ENCODE measurements at regions not wholly inside any gene's neighbourhood (a gene's known extent, or its start where the extent isn't known, plus 50 kb on each side); places are given as distances from the start of the nearest gene placed in this dataset.

GRCh38 chr4:154927126-154927680 is 146.1 kb downstream of the RBM46 start:
- H3K27ac ChIP-seq, result no peak overlapping the region
- TF ChIP-seq, protein P1, sequence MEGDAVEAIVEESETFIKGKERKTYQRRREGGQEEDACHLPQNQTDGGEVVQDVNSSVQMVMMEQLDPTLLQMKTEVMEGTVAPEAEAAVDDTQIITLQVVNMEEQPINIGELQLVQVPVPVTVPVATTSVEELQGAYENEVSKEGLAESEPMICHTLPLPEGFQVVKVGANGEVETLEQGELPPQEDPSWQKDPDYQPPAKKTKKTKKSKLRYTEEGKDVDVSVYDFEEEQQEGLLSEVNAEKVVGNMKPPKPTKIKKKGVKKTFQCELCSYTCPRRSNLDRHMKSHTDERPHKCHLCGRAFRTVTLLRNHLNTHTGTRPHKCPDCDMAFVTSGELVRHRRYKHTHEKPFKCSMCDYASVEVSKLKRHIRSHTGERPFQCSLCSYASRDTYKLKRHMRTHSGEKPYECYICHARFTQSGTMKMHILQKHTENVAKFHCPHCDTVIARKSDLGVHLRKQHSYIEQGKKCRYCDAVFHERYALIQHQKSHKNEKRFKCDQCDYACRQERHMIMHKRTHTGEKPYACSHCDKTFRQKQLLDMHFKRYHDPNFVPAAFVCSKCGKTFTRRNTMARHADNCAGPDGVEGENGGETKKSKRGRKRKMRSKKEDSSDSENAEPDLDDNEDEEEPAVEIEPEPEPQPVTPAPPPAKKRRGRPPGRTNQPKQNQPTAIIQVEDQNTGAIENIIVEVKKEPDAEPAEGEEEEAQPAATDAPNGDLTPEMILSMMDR (IDR thresholded peaks at IDR 0.05 in 4 of 5, conservative IDR thresholded peaks at IDR 0.05 in 1 of 5), result no peak
- no peak for TF ChIP-seq POLR2A (IDR thresholded peaks at IDR 0.05)
- intact Hi-C loops (cut with DNase I; ENCODE audit: low total_unique reads), result no loop called here
- H3K9me3 ChIP-seq, result no peaks in the 10 kb centered on the region
- H3K4me3 ChIP-seq, result no peak overlapping the region
- H3K4me1 ChIP-seq, result no peaks in the 10 kb centered on the region
- ATAC-seq, result no peak
- in situ Hi-C loops (cut with MboI; ENCODE audit: low sequenced_read_pairs in 4 of 4), result no loop called here
- no peak for DNase-seq
- no peaks in the 10 kb centered on the region for H3K36me3 ChIP-seq
- H3K27me3 ChIP-seq, result no peaks in the 10 kb centered on the region

DNA sequence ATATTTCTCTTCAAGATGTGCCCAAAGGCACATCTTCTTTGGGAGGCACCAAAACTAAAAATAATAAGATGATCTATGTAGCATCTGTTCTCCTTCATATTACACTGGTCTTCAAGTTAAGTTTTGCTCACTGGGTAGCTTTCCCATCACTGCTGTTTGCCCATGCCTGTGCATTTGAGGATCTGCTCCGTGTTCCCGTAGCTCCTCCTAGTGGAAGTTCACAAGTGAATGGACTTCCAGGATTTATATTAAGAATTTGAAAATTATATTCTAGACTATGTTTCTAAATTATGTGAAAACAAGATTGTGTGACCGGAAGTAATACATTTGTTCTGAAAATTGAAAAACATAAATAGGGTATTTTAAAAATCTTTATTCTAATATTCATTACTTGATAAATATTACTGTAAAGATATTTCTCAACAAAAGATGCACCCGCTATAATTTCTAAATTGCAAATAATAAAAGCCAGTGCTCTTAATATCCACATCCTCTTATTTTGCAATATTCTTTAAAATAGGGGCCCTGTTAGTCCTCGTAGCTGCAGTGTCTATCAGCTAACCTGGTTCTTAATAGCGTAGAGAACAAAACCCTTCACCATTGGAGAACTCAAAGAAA is 147.7 kb downstream of the RBM46 start:
- Histone ChIP-seq H3K4me1 (no peaks in the 10 kb centered on the region), H3K27me3 (no peaks in the 10 kb centered on the region), H3K27ac (no peak overlapping the region), H3K36me3 (no peaks in the 10 kb centered on the region), H3K4me3 (no peak overlapping the region), H3K9me3 (no peaks in the 10 kb centered on the region)
- in situ Hi-C loops (cut with MboI; ENCODE audit: low sequenced_read_pairs in 4 of 4) (no loop called here), intact Hi-C loops (cut with DNase I; ENCODE audit: low total_unique reads) (no loop called here)
- ATAC-seq, result no peak
- TF ChIP-seq, protein P1 (IDR thresholded peaks at IDR 0.05 in 4 of 5, conservative IDR thresholded peaks at IDR 0.05 in 1 of 5), result no peak
- no peak for TF ChIP-seq POLR2A (IDR thresholded peaks at IDR 0.05)
- no peak for DNase-seq

GRCh38 chr4:154936873-154937272 is 155.8 kb downstream of the RBM46 start:
- in situ Hi-C loops (cut with MboI; ENCODE audit: low sequenced_read_pairs in 4 of 4), result no loop called here
- ATAC-seq, result no peak
- intact Hi-C loops (cut with DNase I; ENCODE audit: low total_unique reads), result no loop called here
- Histone ChIP-seq H3K27ac (no peak overlapping the region), H3K4me1 (no peaks in the 10 kb centered on the region), H3K4me3 (no peak overlapping the region), H3K9me3 (no peaks in the 10 kb centered on the region), H3K27me3 (no peaks in the 10 kb centered on the region), H3K36me3 (no peaks in the 10 kb centered on the region)
- TF ChIP-seq POLR2A (IDR thresholded peaks at IDR 0.05), result no peak
- TF ChIP-seq, protein P1 (IDR thresholded peaks at IDR 0.05 in 4 of 5, conservative IDR thresholded peaks at IDR 0.05 in 1 of 5), result no peak
- no peak for DNase-seq

DNA sequence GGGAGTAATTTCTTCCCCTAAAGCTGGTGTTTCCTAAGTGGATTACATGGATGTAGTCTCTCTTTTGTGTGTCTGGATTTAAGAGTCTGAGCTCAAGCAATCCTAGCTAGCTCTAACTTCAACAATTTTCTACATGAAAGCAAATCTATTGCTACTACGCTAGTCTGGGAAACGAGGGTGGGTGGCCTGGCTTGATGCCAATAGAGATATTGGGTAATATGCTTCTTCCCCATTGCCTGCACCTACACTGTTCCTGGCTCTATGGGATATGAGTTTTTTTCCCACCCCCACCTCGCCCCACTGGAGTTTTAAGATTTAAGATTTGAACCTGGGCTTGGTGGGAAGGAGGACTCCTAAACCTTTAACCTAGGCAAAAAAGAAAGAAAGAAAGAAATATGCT is 158.8 kb downstream of the RBM46 start:
- Histone ChIP-seq H3K27me3 (no peaks in the 10 kb centered on the region), H3K36me3 (no peaks in the 10 kb centered on the region), H3K4me3 (no peak overlapping the region), H3K4me1 (no peaks in the 10 kb centered on the region), H3K9me3 (no peaks in the 10 kb centered on the region), H3K27ac (no peak overlapping the region)
- DNase-seq, result no peak
- intact Hi-C loops (cut with DNase I; ENCODE audit: low total_unique reads) (no loop called here), in situ Hi-C loops (cut with MboI; ENCODE audit: low sequenced_read_pairs in 4 of 4) (no loop called here)
- TF ChIP-seq, protein P1 (IDR thresholded peaks at IDR 0.05 in 4 of 5, conservative IDR thresholded peaks at IDR 0.05 in 1 of 5), result no peak
- no peak for TF ChIP-seq POLR2A (IDR thresholded peaks at IDR 0.05)
- no peak for ATAC-seq

DNA sequence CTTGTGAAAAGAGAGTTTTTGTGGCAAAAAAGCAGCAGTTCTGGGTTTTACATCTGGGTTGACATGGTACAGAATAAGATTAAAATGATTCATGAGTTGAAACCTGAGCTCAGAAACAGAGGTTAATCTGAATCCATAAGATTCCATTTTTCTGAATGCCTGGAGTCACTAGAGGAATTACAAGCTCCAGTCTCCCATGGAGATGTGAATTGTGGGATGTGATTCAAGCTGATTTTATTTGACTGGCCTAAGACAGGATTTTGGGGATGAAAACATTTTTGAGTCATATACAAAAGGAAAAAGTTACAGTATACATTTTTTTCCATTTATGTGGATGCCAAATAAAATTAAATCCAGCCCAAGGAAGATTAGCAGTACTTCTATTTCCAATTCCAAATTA is 161.1 kb downstream of the RBM46 start:
- no peaks in the 10 kb centered on the region for H3K27me3 ChIP-seq
- H3K27ac ChIP-seq, result no peak overlapping the region
- TF ChIP-seq, protein P1 (IDR thresholded peaks at IDR 0.05 in 4 of 5, conservative IDR thresholded peaks at IDR 0.05 in 1 of 5), result no peak
- no peak for TF ChIP-seq POLR2A (IDR thresholded peaks at IDR 0.05)
- no peaks in the 10 kb centered on the region for H3K4me1 ChIP-seq
- no peaks in the 10 kb centered on the region for H3K9me3 ChIP-seq
- no peak for ATAC-seq
- no peak overlapping the region for H3K4me3 ChIP-seq
- H3K36me3 ChIP-seq, result no peaks in the 10 kb centered on the region
- in situ Hi-C loops (cut with MboI; ENCODE audit: low sequenced_read_pairs in 4 of 4) (no loop called here), intact Hi-C loops (cut with DNase I; ENCODE audit: low total_unique reads) (no loop called here)
- no peak for DNase-seq

All from gastrocnemius medialis (tissue), 4 donors.